ENCODE measurements at regions not wholly inside any gene's neighbourhood (a gene's known extent, or its start where the extent isn't known, plus 50 kb on each side); places are given as distances from the start of the nearest gene placed in this dataset.

DNA sequence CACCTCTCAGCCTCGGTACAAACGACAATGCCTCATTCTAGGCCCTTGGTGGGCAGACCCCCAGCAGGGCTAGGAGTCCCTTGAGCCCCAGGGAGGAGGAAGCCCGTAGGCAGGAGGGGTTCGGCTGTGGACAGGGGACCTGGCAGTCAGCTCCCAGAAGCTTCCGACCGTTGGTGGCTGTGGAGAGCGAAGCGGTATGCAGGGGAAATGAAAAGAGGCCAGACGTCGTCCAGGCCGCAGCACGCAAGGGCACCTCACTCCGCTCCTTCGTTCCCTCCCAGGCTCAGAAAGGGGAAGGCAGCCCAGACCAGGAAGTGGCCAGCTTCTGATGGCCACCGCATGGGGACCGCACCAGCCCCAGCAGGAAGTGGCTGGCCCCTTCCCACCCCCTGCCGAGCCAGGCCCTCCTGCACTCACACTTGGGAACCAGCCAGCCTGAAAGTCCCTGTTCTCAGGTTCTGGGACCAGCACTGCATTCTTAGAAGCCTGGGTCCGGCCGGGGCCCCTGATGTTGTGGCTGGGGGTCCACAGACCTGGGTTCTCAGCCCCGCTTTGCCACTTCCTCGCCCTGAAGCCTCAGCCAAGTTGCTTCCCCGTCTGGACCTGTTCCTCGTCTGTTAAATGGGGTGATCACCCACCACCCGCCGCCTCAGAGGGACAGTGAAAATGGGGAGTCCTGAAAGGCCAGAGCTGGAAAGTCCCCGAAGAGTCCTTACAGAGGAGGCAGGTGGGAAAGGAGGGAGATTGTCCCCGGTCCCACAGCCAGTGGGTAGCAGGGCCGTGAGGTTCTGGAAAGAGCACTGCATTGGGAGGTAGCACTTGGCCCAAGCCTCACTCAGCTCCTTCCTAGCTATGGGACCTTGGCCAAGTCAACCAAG is 104.0 kb upstream of the RUNX3 start:
- Histone ChIP-seq H3K9ac (ENCODE audit: low read length in 5 of 5) (no peak overlapping the region), H3K36me3 (ENCODE audit: control insufficient read depth in 5 of 5, insufficient read depth in 5 of 5, low read length in 5 of 5) (no peaks in the 10 kb centered on the region), H3K9me3 (ENCODE audit: control insufficient read depth in 5 of 5, low read length in 5 of 5) (no peaks in the 10 kb centered on the region), H3K4me1 (ENCODE audit: control insufficient read depth in 5 of 5, insufficient read depth in 5 of 5, low read length in 5 of 5) (peaks cover 0 to 29% (median 12%) of the 10 kb centered on the region in 5 donors), H3K27ac (ENCODE audit: low read depth, low read length) (no peak overlapping the region), H3K27me3 (ENCODE audit: control insufficient read depth in 5 of 5, insufficient read depth in 4 of 5, low read length in 5 of 5) (peaks cover 0 to 21% (median 11%) of the 10 kb centered on the region in 5 donors), H3K4me3 (ENCODE audit: low read depth in 1 of 5, low read length in 5 of 5) (no peak overlapping the region)

- Histone ChIP-seq H3K27me3 (ENCODE audit: control insufficient read depth in 5 of 5, insufficient read depth in 4 of 5, low read length in 5 of 5) (peaks cover 0 to 19% (median 14%) of the 10 kb centered on the region in 5 donors), H3K4me3 (ENCODE audit: low read depth in 1 of 5, low read length in 5 of 5) (no peak overlapping the region), H3K9me3 (ENCODE audit: control insufficient read depth in 5 of 5, low read length in 5 of 5) (no peaks in the 10 kb centered on the region), H3K4me1 (ENCODE audit: control insufficient read depth in 5 of 5, insufficient read depth in 5 of 5, low read length in 5 of 5) (peaks cover 0 to 32% (median 12%) of the 10 kb centered on the region in 5 donors), H3K27ac (ENCODE audit: low read depth, low read length) (no peak overlapping the region), H3K9ac (ENCODE audit: low read length in 5 of 5) (no peak overlapping the region), H3K36me3 (ENCODE audit: control insufficient read depth in 5 of 5, insufficient read depth in 5 of 5, low read length in 5 of 5) (no peaks in the 10 kb centered on the region)
Measured at GRCh38 chr1:25033030-25033827, 103.2 kb upstream of the RUNX3 start.

DNA sequence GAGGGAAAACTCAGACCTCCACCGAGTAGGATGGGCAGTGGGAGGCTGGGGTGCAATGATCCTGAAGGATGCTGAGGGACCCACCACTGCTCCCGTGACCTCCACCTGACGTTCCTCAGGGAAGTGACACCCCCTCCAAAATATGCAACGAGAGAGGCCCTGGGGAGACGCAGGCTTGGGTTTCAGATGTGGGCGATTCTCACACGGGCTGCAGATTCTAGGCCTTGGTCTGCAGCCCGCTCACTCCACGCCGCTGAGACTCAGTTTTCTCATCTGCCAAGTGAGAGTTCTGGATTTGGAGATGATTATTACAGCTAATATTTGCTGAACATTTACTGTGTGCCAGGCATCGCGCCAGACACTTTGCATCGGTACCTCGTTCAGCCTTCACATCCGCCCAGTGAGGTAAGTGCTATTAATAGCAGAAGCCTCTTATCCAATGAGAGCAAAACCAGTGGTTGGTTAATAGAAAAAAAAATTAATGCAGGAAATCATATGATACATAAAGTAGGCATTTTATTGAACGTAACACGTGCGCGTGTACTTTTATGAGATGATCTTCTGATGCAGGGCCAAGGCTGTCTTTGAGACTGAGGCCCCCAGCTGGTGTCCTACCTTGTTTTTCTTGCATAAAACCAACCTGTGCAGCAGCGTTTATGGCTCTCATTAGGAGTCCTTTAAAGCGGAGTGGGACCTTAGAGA is 102.0 kb upstream of the RUNX3 start:
- no peaks in the 10 kb centered on the region for H3K9me3 ChIP-seq (ENCODE audit: control insufficient read depth in 5 of 5, low read length in 5 of 5)
- H3K9ac ChIP-seq (ENCODE audit: low read length in 5 of 5) = no peak overlapping the region
- H3K36me3 ChIP-seq (ENCODE audit: control insufficient read depth in 5 of 5, insufficient read depth in 5 of 5, low read length in 5 of 5) = no peaks in the 10 kb centered on the region
- peaks cover 0 to 33% (median 13%) of the 10 kb centered on the region in 5 donors for H3K4me1 ChIP-seq (ENCODE audit: control insufficient read depth in 5 of 5, insufficient read depth in 5 of 5, low read length in 5 of 5)
- H3K4me3 ChIP-seq (ENCODE audit: low read depth in 1 of 5, low read length in 5 of 5) = no peak overlapping the region
- no peak overlapping the region for H3K27ac ChIP-seq (ENCODE audit: low read depth, low read length)
- peaks cover 0 to 17% (median 15%) of the 10 kb centered on the region in 5 donors for H3K27me3 ChIP-seq (ENCODE audit: control insufficient read depth in 5 of 5, insufficient read depth in 4 of 5, low read length in 5 of 5)

- H3K27me3 ChIP-seq (ENCODE audit: control insufficient read depth in 5 of 5, insufficient read depth in 4 of 5, low read length in 5 of 5) = peaks cover 0 to 20% (median 15%) of the 10 kb centered on the region in 5 donors
- no peaks in the 10 kb centered on the region for H3K36me3 ChIP-seq (ENCODE audit: control insufficient read depth in 5 of 5, insufficient read depth in 5 of 5, low read length in 5 of 5)
- H3K9me3 ChIP-seq (ENCODE audit: control insufficient read depth in 5 of 5, low read length in 5 of 5) = no peaks in the 10 kb centered on the region
- H3K9ac ChIP-seq (ENCODE audit: low read length in 5 of 5) = no peak overlapping the region
- no peak overlapping the region for H3K4me3 ChIP-seq (ENCODE audit: low read depth in 1 of 5, low read length in 5 of 5)
- no peak overlapping the region for H3K27ac ChIP-seq (ENCODE audit: low read depth, low read length)
- H3K4me1 ChIP-seq (ENCODE audit: control insufficient read depth in 5 of 5, insufficient read depth in 5 of 5, low read length in 5 of 5) = peaks cover 0 to 38% (median 17%) of the 10 kb centered on the region in 5 donors
Measured at GRCh38 chr1:25031601-25031965, 101.5 kb upstream of the RUNX3 start.

DNA sequence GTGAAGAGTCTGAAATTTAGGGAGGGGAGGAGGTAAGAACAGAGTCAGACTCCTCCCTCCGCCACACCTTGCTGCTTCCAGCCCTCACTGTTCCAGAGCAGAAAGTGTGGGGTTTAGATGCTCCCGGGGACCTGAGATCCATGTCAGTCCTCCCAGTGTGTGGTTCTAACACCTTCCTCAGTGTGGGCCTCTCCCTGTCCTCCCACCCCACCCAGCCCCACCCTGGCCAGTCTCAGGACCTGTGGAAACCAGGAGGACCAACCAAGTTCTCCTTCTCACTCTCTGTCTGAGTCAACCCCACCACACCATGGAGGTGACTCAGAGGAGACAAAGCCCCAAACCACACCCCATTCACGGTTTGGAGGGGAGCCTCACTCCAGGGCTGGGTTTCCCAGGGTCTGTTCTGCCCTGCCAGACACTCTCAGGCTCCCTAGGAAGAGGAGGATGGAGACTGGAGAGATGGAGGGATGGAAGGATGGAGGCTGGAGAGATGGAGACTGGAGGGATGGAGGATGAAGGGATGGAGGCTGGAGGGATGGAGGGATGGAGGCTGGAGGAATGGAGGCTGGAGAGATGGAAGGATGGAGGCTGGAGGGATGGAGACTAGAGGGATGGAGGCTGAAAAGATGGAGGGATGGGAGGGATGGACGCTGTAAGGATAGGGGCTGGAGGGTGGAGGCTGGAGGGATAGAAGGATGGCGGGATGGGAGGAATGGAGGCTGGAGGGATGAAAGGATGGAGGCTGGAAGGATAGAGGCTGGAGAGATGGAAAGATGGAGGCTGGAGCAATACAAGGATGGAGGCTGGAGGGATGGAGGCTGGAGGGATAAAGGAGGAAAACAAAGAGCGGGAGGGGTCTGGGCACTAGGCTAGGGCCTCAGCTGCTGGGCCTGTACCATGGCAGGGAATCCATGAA is 100.9 kb upstream of the RUNX3 start:
- Histone ChIP-seq H3K9me3 (ENCODE audit: control insufficient read depth in 5 of 5, low read length in 5 of 5) (no peaks in the 10 kb centered on the region), H3K4me1 (ENCODE audit: control insufficient read depth in 5 of 5, insufficient read depth in 5 of 5, low read length in 5 of 5) (peaks cover 0 to 41% (median 17%) of the 10 kb centered on the region in 5 donors), H3K27ac (ENCODE audit: low read depth, low read length) (no peak overlapping the region), H3K4me3 (ENCODE audit: low read depth in 1 of 5, low read length in 5 of 5) (no peak overlapping the region), H3K36me3 (ENCODE audit: control insufficient read depth in 5 of 5, insufficient read depth in 5 of 5, low read length in 5 of 5) (no peaks in the 10 kb centered on the region), H3K9ac (ENCODE audit: low read length in 5 of 5) (no peak overlapping the region), H3K27me3 (ENCODE audit: control insufficient read depth in 5 of 5, insufficient read depth in 4 of 5, low read length in 5 of 5) (peaks cover 0 to 20% (median 14%) of the 10 kb centered on the region in 5 donors)

GRCh38 chr1:25030012-25030411 is 99.9 kb upstream of the RUNX3 start:
- no peaks in the 10 kb centered on the region for H3K9me3 ChIP-seq (ENCODE audit: control insufficient read depth in 5 of 5, low read length in 5 of 5)
- H3K4me3 ChIP-seq (ENCODE audit: low read depth in 1 of 5, low read length in 5 of 5) = no peak overlapping the region
- H3K27ac ChIP-seq (ENCODE audit: low read depth, low read length) = no peak overlapping the region
- no peaks in the 10 kb centered on the region for H3K36me3 ChIP-seq (ENCODE audit: control insufficient read depth in 5 of 5, insufficient read depth in 5 of 5, low read length in 5 of 5)
- H3K9ac ChIP-seq (ENCODE audit: low read length in 5 of 5) = no peak overlapping the region
- H3K4me1 ChIP-seq (ENCODE audit: control insufficient read depth in 5 of 5, insufficient read depth in 5 of 5, low read length in 5 of 5) = peaks cover 0 to 39% (median 17%) of the 10 kb centered on the region in 5 donors
- peaks cover 0 to 20% (median 13%) of the 10 kb centered on the region in 5 donors for H3K27me3 ChIP-seq (ENCODE audit: control insufficient read depth in 5 of 5, insufficient read depth in 4 of 5, low read length in 5 of 5)

DNA sequence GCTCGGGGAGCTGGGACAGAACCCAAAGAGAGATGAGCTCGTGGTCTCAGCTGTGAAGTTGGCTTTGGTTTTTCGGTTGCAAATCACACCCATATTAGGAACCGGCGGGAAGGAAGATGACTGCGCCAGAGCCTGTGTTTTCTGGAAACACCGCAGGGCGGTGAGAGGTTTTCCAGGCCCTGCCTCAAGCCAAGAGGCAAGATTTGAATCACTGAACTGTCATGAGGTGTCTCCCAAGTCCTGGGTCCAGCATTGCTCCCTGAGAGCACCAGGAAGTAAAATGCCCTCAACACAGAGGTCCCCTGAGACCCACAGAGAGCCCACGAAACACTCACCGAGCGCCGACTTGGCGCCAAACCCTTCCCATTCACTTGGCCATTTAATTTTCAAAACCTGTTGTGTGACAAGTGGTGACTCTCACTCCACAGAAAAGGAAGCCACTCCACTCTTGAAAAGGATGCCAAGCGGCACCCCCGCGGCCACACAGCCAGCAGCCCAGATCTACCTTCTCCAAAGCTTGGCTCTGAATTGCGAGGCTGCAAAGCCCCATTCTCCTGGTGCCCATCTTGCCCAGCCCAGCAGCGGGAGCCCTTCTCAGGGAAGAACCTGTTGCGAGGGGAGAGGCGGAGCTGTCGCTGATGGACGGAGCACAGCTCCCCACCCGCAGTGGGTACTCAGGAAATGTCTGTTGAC is 99.0 kb upstream of the RUNX3 start:
- Histone ChIP-seq H3K9me3 (ENCODE audit: control insufficient read depth in 5 of 5, low read length in 5 of 5) (no peaks in the 10 kb centered on the region), H3K4me3 (ENCODE audit: low read depth in 1 of 5, low read length in 5 of 5) (no peak overlapping the region), H3K9ac (ENCODE audit: low read length in 5 of 5) (no peak overlapping the region), H3K36me3 (ENCODE audit: control insufficient read depth in 5 of 5, insufficient read depth in 5 of 5, low read length in 5 of 5) (no peaks in the 10 kb centered on the region), H3K4me1 (ENCODE audit: control insufficient read depth in 5 of 5, insufficient read depth in 5 of 5, low read length in 5 of 5) (peaks cover 0 to 29% (median 10%) of the 10 kb centered on the region in 5 donors), H3K27me3 (ENCODE audit: control insufficient read depth in 5 of 5, insufficient read depth in 4 of 5, low read length in 5 of 5) (peaks cover 0 to 20% (median 14%) of the 10 kb centered on the region in 5 donors), H3K27ac (ENCODE audit: low read depth, low read length) (no peak overlapping the region)

GRCh38 chr1:25028587-25028906 is 98.5 kb upstream of the RUNX3 start:
- H3K9me3 ChIP-seq (ENCODE audit: control insufficient read depth in 5 of 5, low read length in 5 of 5) = no peaks in the 10 kb centered on the region
- H3K4me3 ChIP-seq (ENCODE audit: low read depth in 1 of 5, low read length in 5 of 5) = no peak overlapping the region
- H3K27me3 ChIP-seq (ENCODE audit: control insufficient read depth in 5 of 5, insufficient read depth in 4 of 5, low read length in 5 of 5) = peaks cover 0 to 24% (median 14%) of the 10 kb centered on the region in 5 donors
- H3K36me3 ChIP-seq (ENCODE audit: control insufficient read depth in 5 of 5, insufficient read depth in 5 of 5, low read length in 5 of 5) = no peaks in the 10 kb centered on the region
- no peak overlapping the region for H3K9ac ChIP-seq (ENCODE audit: low read length in 5 of 5)
- H3K27ac ChIP-seq (ENCODE audit: low read depth, low read length) = no peak overlapping the region
- H3K4me1 ChIP-seq (ENCODE audit: control insufficient read depth in 5 of 5, insufficient read depth in 5 of 5, low read length in 5 of 5) = peaks cover 0 to 24% (median 5%) of the 10 kb centered on the region in 5 donors

Data from subcutaneous abdominal adipose tissue (tissue), 5 donors.